Adrenal gland (tissue), 5 donors: ENCODE measurements at regions not wholly inside any gene's neighbourhood (a gene's known extent, or its start where the extent isn't known, plus 50 kb on each side); places are given as distances from the start of the nearest gene placed in this dataset.

ENCODE experiments used
- POLR2A ChIP-seq, 2 donors: fragments of 450-650 bp; IDR thresholded peaks; one replicate each; pipeline ENCODE4 v1.6.1; 2017; ENCODE audit warnings: antibody characterized with exemption in 2 of 2, mild to moderate bottlenecking in 2 of 2, moderate library complexity in 1 of 2
- TF ChIP-seq, protein P1 (sequence below), 6 experiments: fragments of 450-650 bp in 4 of 6; fragments of 200-600 bp in 2 of 6; sonication (generic) in 1 of 6; IDR thresholded peaks; 1 replicate in 5 of 6; 2 replicates in 1 of 6; pipeline versions ENCODE4 v1.5.1 to v1.8.0; 2016 to 2021; ENCODE audit warnings: antibody characterized with exemption in 6 of 6, mild to moderate bottlenecking in 2 of 6, moderate library complexity in 1 of 6
- donor health status: DM: no; HTN: no; CAD: no.

DNA sequence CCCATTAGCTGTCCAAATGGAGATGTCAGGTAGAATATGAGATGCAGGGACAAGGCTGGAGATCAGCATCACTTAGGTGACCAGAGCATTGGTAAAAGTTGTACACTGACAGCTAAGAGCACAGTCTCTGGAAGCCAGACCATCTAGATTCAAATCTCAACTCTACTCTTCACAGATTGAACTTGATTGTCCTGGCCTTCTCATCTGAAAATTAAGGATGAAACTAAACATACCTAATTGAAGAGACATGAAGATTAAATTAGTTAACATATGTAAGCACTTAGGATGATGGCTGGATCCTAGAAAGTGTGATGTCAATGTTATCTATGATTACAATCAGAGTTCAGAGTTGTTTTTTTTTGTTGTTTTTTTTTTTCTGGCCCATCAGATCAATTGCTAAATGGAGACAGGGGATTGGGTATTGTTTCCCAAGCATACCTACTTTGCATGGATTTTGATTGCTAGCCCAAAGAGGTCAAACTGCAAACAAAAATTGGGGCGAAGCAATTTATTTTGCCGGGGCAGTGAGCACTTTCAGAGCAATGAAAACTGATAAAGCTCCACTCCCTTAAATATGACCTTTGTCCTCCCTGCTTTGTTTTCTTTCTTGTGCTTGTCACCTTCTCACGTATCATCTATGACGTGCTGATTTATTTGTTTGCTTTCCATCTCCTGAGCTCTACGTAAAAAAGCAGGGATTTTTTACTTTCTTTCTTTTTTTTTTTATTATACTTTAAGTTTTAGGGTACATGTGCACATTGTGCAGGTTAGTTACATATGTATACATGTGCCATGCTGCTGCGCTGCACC is 217.6 kb upstream of the CPHXL start:
- TF ChIP-seq, protein P1, sequence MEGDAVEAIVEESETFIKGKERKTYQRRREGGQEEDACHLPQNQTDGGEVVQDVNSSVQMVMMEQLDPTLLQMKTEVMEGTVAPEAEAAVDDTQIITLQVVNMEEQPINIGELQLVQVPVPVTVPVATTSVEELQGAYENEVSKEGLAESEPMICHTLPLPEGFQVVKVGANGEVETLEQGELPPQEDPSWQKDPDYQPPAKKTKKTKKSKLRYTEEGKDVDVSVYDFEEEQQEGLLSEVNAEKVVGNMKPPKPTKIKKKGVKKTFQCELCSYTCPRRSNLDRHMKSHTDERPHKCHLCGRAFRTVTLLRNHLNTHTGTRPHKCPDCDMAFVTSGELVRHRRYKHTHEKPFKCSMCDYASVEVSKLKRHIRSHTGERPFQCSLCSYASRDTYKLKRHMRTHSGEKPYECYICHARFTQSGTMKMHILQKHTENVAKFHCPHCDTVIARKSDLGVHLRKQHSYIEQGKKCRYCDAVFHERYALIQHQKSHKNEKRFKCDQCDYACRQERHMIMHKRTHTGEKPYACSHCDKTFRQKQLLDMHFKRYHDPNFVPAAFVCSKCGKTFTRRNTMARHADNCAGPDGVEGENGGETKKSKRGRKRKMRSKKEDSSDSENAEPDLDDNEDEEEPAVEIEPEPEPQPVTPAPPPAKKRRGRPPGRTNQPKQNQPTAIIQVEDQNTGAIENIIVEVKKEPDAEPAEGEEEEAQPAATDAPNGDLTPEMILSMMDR (IDR thresholded peaks at IDR 0.05) = no peak
- TF ChIP-seq POLR2A (IDR thresholded peaks at IDR 0.05) = no peak
